GM12872 (cell line): ENCODE measurements at regions not wholly inside any gene's neighbourhood (a gene's known extent, or its start where the extent isn't known, plus 50 kb on each side); places are given as distances from the start of the nearest gene placed in this dataset.

Experiments used
- CTCF ChIP-seq: IDR thresholded peaks from 3 replicates; pipeline ENCODE4 v1.5.1; 2011; ENCODE audit warnings: low read depth, mild to moderate bottlenecking, low read length, moderate library complexity; ENCODE audit not compliant: insufficient read depth

GRCh38 chr12:97848051-97848450, 385.4 kb downstream of the RMST start:
- no peak for TF ChIP-seq CTCF

- TF ChIP-seq CTCF: no peak
Measured at GRCh38 chr12:97854477-97854876, 391.9 kb downstream of the RMST start.

- TF ChIP-seq CTCF: no peak
Measured at GRCh38 chr12:97862072-97862471, 399.5 kb downstream of the RMST start.

GRCh38 chr12:97875064-97875463, 412.5 kb downstream of the RMST start:
- no peak for TF ChIP-seq CTCF

GRCh38 chr12:97876780-97877179, 414.2 kb downstream of the RMST start:
- TF ChIP-seq CTCF: no peak

GRCh38 chr12:97877404-97877803, 414.8 kb downstream of the RMST start:
- TF ChIP-seq CTCF: no peak

- TF ChIP-seq CTCF: no peak
Measured at GRCh38 chr12:97886511-97887176, 424.0 kb downstream of the RMST start.
